Parathyroid adenoma (tissue), 2 donors: ENCODE measurements at regions not wholly inside any gene's neighbourhood (a gene's known extent, or its start where the extent isn't known, plus 50 kb on each side); places are given as distances from the start of the nearest gene placed in this dataset.

ENCODE experiments used
- H2AFZ ChIP-seq: fragments of 300-600 bp; sonication (generic); one replicate; pipeline ENCODE4 v1.7.0; 2017; ENCODE audit warnings: antibody characterized with exemption, mild to moderate bottlenecking
- H3K27ac ChIP-seq: fragments of 300-600 bp; sonication (generic); one replicate; pipeline ENCODE4 v1.7.0; 2017
- H3K27me3 ChIP-seq: fragments of 300-600 bp; sonication (generic); one replicate; pipeline ENCODE4 v1.7.0; 2017; ENCODE audit warnings: low read length; ENCODE audit not compliant: control insufficient read depth, insufficient read depth
- H3K36me3 ChIP-seq: fragments of 300-600 bp; sonication (generic); one replicate; pipeline ENCODE4 v1.7.0; 2017; ENCODE audit warnings: low read length; ENCODE audit not compliant: control insufficient read depth, insufficient read depth
- H3K4me1 ChIP-seq: fragments of 300-600 bp; sonication (generic); one replicate; pipeline ENCODE4 v1.7.0; 2017; ENCODE audit warnings: control low read depth
- H3K4me2 ChIP-seq: fragments of 300-600 bp; sonication (generic); one replicate; pipeline ENCODE4 v1.7.0; 2017; ENCODE audit warnings: low read length
- H3K4me3 ChIP-seq: fragments of 300-600 bp; sonication (generic); one replicate; pipeline ENCODE4 v1.7.0; 2017; ENCODE audit warnings: low read depth, low read length
- H3K79me2 ChIP-seq: fragments of 300-600 bp; sonication (generic); one replicate; pipeline ENCODE4 v1.7.0; 2017; ENCODE audit warnings: control low read depth
- H3K9ac ChIP-seq: fragments of 300-600 bp; sonication (generic); one replicate; pipeline ENCODE4 v1.7.0; 2017; ENCODE audit warnings: mild to moderate bottlenecking
- H3K9me3 ChIP-seq: fragments of 300-600 bp; sonication (generic); one replicate; pipeline ENCODE4 v1.7.0; 2017; ENCODE audit warnings: low read length; ENCODE audit not compliant: control insufficient read depth
- TF ChIP-seq, protein P1 (sequence below): fragments of 300-600 bp; sonication (generic); IDR thresholded peaks from one replicate; pipeline ENCODE4 v1.7.0; 2017; ENCODE audit warnings: antibody characterized with exemption, mild to moderate bottlenecking
- donor health status: primary hyperparathyroidism.

DNA sequence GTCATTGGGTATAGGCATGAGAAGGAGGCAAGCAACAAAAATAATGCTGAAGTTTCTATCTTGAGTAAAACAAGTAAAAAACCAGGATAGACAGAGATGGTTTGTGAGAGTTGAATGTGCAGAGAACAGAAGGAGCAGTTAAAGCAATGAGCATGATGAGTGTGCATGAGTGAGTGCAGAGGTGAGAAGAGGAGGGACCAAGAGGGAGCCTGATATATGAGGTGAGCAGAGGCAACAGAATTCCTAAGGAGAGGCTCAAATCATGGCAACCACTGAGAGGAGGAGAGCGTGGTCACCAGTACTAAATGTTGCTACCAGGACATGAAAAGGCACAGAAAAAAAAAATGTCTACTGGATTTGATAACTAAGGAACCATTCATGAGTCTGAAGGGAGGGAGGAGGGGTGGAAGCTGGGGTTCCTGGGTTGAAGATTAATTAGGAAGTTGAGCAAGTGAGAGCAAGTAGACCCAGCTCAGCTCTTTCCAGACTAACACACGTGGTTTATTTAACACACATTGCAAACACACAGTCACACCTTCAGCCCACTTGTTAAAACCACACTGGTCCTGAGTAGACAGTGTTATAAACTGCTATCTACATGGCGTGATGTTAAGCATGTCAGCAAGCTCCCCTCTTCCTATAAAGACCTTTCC lies 69.0 kb upstream of the IQCM start:
- H3K79me2 ChIP-seq = no peaks in the 10 kb centered on the region
- no peaks in the 10 kb centered on the region for H3K9me3 ChIP-seq
- H3K27ac ChIP-seq = no peak overlapping the region
- no peaks in the 10 kb centered on the region for H3K27me3 ChIP-seq
- TF ChIP-seq, protein P1, sequence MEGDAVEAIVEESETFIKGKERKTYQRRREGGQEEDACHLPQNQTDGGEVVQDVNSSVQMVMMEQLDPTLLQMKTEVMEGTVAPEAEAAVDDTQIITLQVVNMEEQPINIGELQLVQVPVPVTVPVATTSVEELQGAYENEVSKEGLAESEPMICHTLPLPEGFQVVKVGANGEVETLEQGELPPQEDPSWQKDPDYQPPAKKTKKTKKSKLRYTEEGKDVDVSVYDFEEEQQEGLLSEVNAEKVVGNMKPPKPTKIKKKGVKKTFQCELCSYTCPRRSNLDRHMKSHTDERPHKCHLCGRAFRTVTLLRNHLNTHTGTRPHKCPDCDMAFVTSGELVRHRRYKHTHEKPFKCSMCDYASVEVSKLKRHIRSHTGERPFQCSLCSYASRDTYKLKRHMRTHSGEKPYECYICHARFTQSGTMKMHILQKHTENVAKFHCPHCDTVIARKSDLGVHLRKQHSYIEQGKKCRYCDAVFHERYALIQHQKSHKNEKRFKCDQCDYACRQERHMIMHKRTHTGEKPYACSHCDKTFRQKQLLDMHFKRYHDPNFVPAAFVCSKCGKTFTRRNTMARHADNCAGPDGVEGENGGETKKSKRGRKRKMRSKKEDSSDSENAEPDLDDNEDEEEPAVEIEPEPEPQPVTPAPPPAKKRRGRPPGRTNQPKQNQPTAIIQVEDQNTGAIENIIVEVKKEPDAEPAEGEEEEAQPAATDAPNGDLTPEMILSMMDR = no peak
- H3K4me2 ChIP-seq = no peak overlapping the region
- H2AFZ ChIP-seq = no peak overlapping the region
- H3K4me1 ChIP-seq = no peaks in the 10 kb centered on the region
- H3K36me3 ChIP-seq = no peaks in the 10 kb centered on the region
- no peak overlapping the region for H3K9ac ChIP-seq
- no peak overlapping the region for H3K4me3 ChIP-seq

DNA sequence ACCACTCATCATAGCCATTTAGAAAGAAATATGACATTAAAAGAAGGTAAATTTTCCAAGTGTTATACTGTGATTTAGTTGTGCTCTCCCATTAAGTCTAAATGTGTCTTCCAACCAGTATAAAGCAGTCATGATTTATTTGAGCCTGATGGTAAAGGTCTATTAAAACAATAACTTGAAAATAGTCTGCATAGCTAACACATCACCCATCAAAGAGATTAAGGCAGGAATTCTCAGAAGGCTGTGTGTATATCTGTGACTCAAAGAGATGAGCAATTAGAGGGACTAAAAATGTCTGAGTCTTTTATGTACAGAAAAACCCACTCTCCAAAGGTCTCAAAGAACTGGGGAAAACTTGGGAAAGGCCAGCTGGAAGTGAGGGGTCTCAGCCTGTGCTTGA lies 70.3 kb upstream of the IQCM start:
- no peaks in the 10 kb centered on the region for H3K27me3 ChIP-seq
- H3K9me3 ChIP-seq = no peaks in the 10 kb centered on the region
- H2AFZ ChIP-seq = no peak overlapping the region
- H3K79me2 ChIP-seq = no peaks in the 10 kb centered on the region
- H3K27ac ChIP-seq = no peak overlapping the region
- no peak overlapping the region for H3K4me3 ChIP-seq
- no peak overlapping the region for H3K4me2 ChIP-seq
- no peaks in the 10 kb centered on the region for H3K36me3 ChIP-seq
- no peaks in the 10 kb centered on the region for H3K4me1 ChIP-seq
- no peak overlapping the region for H3K9ac ChIP-seq
- TF ChIP-seq, protein P1 = no peak

DNA sequence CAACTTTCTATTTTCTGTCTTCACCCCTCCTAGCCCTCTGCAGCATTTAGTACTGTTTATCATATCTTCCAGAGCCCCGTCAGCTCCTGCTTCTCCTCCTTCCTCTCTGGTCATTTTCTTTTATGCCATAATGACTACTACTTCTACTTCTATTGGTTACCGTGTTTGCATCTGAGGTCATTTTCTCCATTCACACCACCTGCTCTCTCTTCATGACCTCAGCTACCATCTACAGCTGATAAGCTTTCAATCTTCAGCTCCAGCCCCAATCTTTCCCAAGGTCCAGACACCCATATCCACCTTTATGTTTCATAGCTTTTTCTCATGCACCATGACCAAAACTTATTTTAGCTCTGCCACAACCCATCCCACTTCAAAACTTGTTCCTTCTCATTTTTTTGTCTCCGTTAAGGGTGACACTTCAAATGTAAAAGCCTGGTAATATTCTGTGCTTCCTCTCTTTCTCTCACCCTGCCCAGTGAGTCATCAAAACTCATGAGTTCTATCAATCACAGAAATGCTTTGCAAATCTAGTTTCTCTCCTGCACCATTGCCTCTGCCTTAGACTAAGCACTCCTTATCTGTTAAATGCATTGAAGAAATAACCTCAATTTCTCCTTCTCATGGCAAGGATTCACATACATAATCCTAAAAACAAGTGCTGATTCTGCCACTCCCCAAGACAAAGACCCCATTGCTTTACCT lies 71.3 kb upstream of the IQCM start:
- H3K27me3 ChIP-seq = no peaks in the 10 kb centered on the region
- no peak overlapping the region for H3K4me3 ChIP-seq
- no peak overlapping the region for H2AFZ ChIP-seq
- TF ChIP-seq, protein P1 = no peak
- H3K36me3 ChIP-seq = no peaks in the 10 kb centered on the region
- no peaks in the 10 kb centered on the region for H3K79me2 ChIP-seq
- no peak overlapping the region for H3K27ac ChIP-seq
- H3K4me1 ChIP-seq = no peaks in the 10 kb centered on the region
- H3K4me2 ChIP-seq = no peak overlapping the region
- no peaks in the 10 kb centered on the region for H3K9me3 ChIP-seq
- no peak overlapping the region for H3K9ac ChIP-seq

DNA sequence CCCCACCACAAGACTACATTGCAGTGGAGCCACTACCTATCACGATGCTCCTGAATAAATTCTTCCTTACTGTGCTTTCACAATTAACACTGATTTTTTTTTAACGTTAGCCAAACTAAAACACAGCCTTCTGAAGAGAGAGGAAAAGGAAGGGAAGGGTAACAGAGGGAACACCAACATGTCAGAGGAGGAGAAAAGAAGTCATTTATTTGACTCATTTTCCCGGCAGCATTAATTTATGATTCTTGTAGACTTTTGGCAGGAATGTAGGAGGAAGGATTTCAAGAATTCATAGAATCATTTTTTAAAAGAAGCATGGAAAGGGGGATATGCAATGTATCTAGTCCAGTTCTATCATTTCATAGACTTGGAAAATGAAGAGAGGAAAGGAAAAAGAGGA lies 74.3 kb upstream of the IQCM start:
- no peaks in the 10 kb centered on the region for H3K79me2 ChIP-seq
- H3K27me3 ChIP-seq = no peaks in the 10 kb centered on the region
- H3K4me2 ChIP-seq = no peak overlapping the region
- no peak overlapping the region for H2AFZ ChIP-seq
- TF ChIP-seq, protein P1 = no peak
- no peaks in the 10 kb centered on the region for H3K4me1 ChIP-seq
- no peak overlapping the region for H3K9ac ChIP-seq
- H3K4me3 ChIP-seq = no peak overlapping the region
- H3K9me3 ChIP-seq = no peaks in the 10 kb centered on the region
- no peak overlapping the region for H3K27ac ChIP-seq
- no peaks in the 10 kb centered on the region for H3K36me3 ChIP-seq

DNA sequence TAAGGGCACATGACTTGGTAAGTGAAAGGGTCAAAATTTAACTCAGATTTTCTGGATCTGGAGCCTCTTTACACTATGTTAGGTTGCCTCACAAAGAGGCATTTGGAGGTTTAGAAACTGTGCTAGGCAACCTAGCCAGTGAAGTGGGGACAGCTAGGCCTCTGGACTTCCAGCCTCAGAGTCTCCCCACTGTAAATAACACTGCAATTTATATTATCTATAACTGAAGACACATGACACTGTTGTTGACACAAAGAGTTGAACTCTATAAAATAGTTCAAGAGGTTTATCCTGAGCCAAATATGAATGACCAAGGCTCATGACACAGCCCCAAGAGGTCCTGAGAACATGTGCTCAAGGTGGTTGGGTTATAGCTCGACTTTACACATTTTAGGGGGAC lies 74.9 kb upstream of the IQCM start:
- H3K9ac ChIP-seq = no peak overlapping the region
- H3K4me2 ChIP-seq = no peak overlapping the region
- H3K27me3 ChIP-seq = no peaks in the 10 kb centered on the region
- no peaks in the 10 kb centered on the region for H3K9me3 ChIP-seq
- H3K27ac ChIP-seq = no peak overlapping the region
- no peaks in the 10 kb centered on the region for H3K79me2 ChIP-seq
- no peak overlapping the region for H2AFZ ChIP-seq
- TF ChIP-seq, protein P1 = no peak
- H3K36me3 ChIP-seq = no peaks in the 10 kb centered on the region
- H3K4me3 ChIP-seq = no peak overlapping the region
- no peaks in the 10 kb centered on the region for H3K4me1 ChIP-seq
